ENCODE measurements at regions not wholly inside any gene's neighbourhood (a gene's known extent, or its start where the extent isn't known, plus 50 kb on each side); places are given as distances from the start of the nearest gene placed in this dataset.
A peak's percentile ranks its signal among the peaks of the same experiment; 100 is the strongest.

- no peaks in the 10 kb centered on the region for H3K27me3 ChIP-seq
- intact Hi-C loops (cut with DNase I): loop anchor here in 6 of 10 donors (5.0 to 10.0 kb wide), 8 partner anchors 51 to 141 kb away; partner anchors contain the start of gene NAV2 (in 2 of the 6)
- H3K27ac ChIP-seq: no peak overlapping the region
- TF ChIP-seq CTCF (IDR thresholded peaks at IDR 0.05): no peak
- H3K9me3 ChIP-seq: peaks cover 0 to 2% (median 0%) of the 10 kb centered on the region in 11 donors
- ATAC-seq (no peak), DNase-seq (no peak)
- no peaks in the 10 kb centered on the region for H3K36me3 ChIP-seq
- 96 to 99% methylated on average over 3 of the region's 3 CpGs for WGBS, 2 donors
- H3K4me1 ChIP-seq: peaks cover 25 to 75% (median 44%) of the 10 kb centered on the region in 9 donors
- H3K4me3 ChIP-seq: no peak overlapping the region
These were observed 136.6 kb upstream of the NAV2 start for GRCh38 chr11:19576054-19576453.

GRCh38 chr11:19574916-19575315 is 137.7 kb upstream of the NAV2 start:
- H3K36me3 ChIP-seq: no peaks in the 10 kb centered on the region
- no peak for TF ChIP-seq CTCF (IDR thresholded peaks at IDR 0.05)
- H3K4me1 ChIP-seq: peaks cover 25 to 69% (median 40%) of the 10 kb centered on the region in 9 donors
- ATAC-seq (no peak), DNase-seq (no peak)
- no peak overlapping the region for H3K4me3 ChIP-seq
- WGBS, 2 donors: 47 to 51% methylated on average over 3 of the region's 3 CpGs
- intact Hi-C loops (cut with DNase I): loop anchor here in 6 of 10 donors (5.0 to 10.0 kb wide), 8 partner anchors 52 to 142 kb away; partner anchors contain the start of gene NAV2 (in 2 of the 6)
- no peak overlapping the region for H3K27ac ChIP-seq
- H3K27me3 ChIP-seq: no peaks in the 10 kb centered on the region
- peaks cover 0 to 4% (median 0%) of the 10 kb centered on the region in 11 donors for H3K9me3 ChIP-seq

- Histone ChIP-seq H3K27me3 (no peaks in the 10 kb centered on the region), H3K27ac (peak overlapping the region in 5 of 10 donors; percentile 31 to 61 (median 53)), H3K9me3 (peaks cover 0 to 4% (median 0%) of the 10 kb centered on the region in 11 donors), H3K4me3 (no peak overlapping the region), H3K36me3 (no peaks in the 10 kb centered on the region), H3K4me1 (peaks cover 19 to 56% (median 27%) of the 10 kb centered on the region in 9 donors)
- intact Hi-C loops (cut with DNase I): loop anchor here in 3 of 10 donors (10.0 kb wide), 3 partner anchors 101 to 141 kb away; partner anchors contain the start of gene NAV2 (in 1 of the 3)
- TF ChIP-seq CTCF (IDR thresholded peaks at IDR 0.05): no peak
- DNase-seq (peak; percentile 60 to 73), ATAC-seq (peak; percentile 50 to 87 (median 78))
- 55 to 61% methylated on average over 1 of the region's 1 CpG for WGBS, 2 donors
These were observed 139.0 kb upstream of the NAV2 start for GRCh38 chr11:19573666-19574065.

GRCh38 chr11:19571906-19572305 is 140.7 kb upstream of the NAV2 start:
- DNase-seq (no peak), ATAC-seq (no peak)
- TF ChIP-seq CTCF (IDR thresholded peaks at IDR 0.05): no peak
- Histone ChIP-seq H3K4me3 (no peak overlapping the region), H3K27me3 (no peaks in the 10 kb centered on the region), H3K36me3 (no peaks in the 10 kb centered on the region), H3K9me3 (peaks cover 0 to 4% (median 0%) of the 10 kb centered on the region in 11 donors), H3K27ac (no peak overlapping the region), H3K4me1 (peaks cover 3 to 54% (median 18%) of the 10 kb centered on the region in 9 donors)
- intact Hi-C loops (cut with DNase I): loop anchor here in 3 of 10 donors (10.0 kb wide), 3 partner anchors 103 to 143 kb away; partner anchors contain the start of gene NAV2 (in 1 of the 3)
- whole genome bisulfite sequencing, 2 donors: 89 to 98% methylated on average over 4 of the region's 4 CpGs

Data from heart right ventricle (tissue), 16 donors.